Osteoblast (primary cell): ENCODE measurements at regions not wholly inside any gene's neighbourhood (a gene's known extent, or its start where the extent isn't known, plus 50 kb on each side); places are given as distances from the start of the nearest gene placed in this dataset.

Source experiments
- DNase-seq: peaks from one replicate; pipeline ENCODE4 v3.0.0; 2011; ENCODE audit warnings: low spot score, mixed read lengths; ENCODE audit not compliant: insufficient read length; ENCODE audit errors: missing footprints
- H2AFZ ChIP-seq: 2 replicates; pipeline ENCODE4 v1.6.0; 2011; ENCODE audit warnings: mild to moderate bottlenecking, low read length
- H3K27ac ChIP-seq: 2 replicates; pipeline ENCODE4 v1.5.1; 2011; ENCODE audit warnings: mild to moderate bottlenecking, low read depth, low read length, moderate library complexity
- H3K27me3 ChIP-seq: 2 replicates; pipeline ENCODE4 v1.6.0; 2012; ENCODE audit warnings: mild to moderate bottlenecking, control low read depth, inconsistent platforms, low read length, moderate library complexity; ENCODE audit not compliant: insufficient read depth
- H3K36me3 ChIP-seq: 2 replicates; pipeline ENCODE4 v1.5.1; 2011; ENCODE audit warnings: mild to moderate bottlenecking, low read length, control low read depth, moderate library complexity; ENCODE audit not compliant: insufficient read depth
- H3K4me1 ChIP-seq: 2 replicates; pipeline ENCODE4 v1.5.1; 2011; ENCODE audit warnings: mild to moderate bottlenecking, low read length, control low read depth, moderate library complexity; ENCODE audit not compliant: insufficient read depth
- H3K4me2 ChIP-seq: 2 replicates; pipeline ENCODE4 v1.6.0; 2011; ENCODE audit warnings: mild to moderate bottlenecking, low read length; ENCODE audit not compliant: insufficient read depth
- H3K4me3 ChIP-seq: fragments of 200-600 bp; sonication (generic); 3 replicates; pipeline ENCODE4 v1.5.1; 2012; ENCODE audit warnings: mild to moderate bottlenecking, low read length, inconsistent platforms; ENCODE audit not compliant: insufficient read depth
- H3K79me2 ChIP-seq: 2 replicates; pipeline ENCODE4 v1.6.0; 2012; ENCODE audit warnings: mild to moderate bottlenecking, low read length, control low read depth, inconsistent platforms; ENCODE audit not compliant: insufficient read depth
- H3K9me3 ChIP-seq: 2 replicates; pipeline ENCODE4 v1.5.1; 2011; ENCODE audit warnings: low read depth, low read length, control low read depth
- H4K20me1 ChIP-seq: 2 replicates; pipeline ENCODE4 v1.6.0; 2012; ENCODE audit warnings: mild to moderate bottlenecking, low read length, control low read depth; ENCODE audit not compliant: insufficient read depth
- TF ChIP-seq, protein P1 (sequence below): IDR thresholded peaks from 2 replicates; pipeline ENCODE4 v1.5.1; 2011; ENCODE audit warnings: mild to moderate bottlenecking, low read depth, low read length, moderate library complexity; ENCODE audit errors: extremely low read depth

DNA sequence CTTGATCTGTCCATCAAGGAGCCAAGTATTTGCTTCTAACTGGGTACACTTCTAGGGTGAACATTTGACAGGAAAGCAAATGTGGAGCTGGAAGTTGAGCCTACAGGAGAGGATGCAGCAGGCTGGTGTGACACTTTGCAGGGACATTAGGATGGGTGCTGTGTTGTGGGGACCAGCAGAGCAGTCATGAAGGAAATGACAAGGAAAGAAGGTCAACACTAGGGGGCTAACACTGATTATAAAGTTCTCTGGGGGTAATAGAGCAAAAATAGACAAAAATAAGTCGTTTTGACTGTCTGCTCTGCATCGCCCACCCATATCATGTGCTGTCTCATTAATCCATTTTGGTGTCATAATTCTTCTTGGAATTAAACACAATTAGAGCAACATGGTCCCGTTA is 652.4 kb downstream of the STK39 start:
- Histone ChIP-seq H3K9me3 (no peaks in the 10 kb centered on the region), H3K27ac (no peak overlapping the region), H4K20me1 (no peaks in the 10 kb centered on the region), H2AFZ (no peak overlapping the region), H3K36me3 (no peaks in the 10 kb centered on the region), H3K4me2 (no peak overlapping the region), H3K79me2 (no peaks in the 10 kb centered on the region), H3K27me3 (no peaks in the 10 kb centered on the region), H3K4me3 (no peak overlapping the region), H3K4me1 (no peaks in the 10 kb centered on the region)
- TF ChIP-seq, protein P1, sequence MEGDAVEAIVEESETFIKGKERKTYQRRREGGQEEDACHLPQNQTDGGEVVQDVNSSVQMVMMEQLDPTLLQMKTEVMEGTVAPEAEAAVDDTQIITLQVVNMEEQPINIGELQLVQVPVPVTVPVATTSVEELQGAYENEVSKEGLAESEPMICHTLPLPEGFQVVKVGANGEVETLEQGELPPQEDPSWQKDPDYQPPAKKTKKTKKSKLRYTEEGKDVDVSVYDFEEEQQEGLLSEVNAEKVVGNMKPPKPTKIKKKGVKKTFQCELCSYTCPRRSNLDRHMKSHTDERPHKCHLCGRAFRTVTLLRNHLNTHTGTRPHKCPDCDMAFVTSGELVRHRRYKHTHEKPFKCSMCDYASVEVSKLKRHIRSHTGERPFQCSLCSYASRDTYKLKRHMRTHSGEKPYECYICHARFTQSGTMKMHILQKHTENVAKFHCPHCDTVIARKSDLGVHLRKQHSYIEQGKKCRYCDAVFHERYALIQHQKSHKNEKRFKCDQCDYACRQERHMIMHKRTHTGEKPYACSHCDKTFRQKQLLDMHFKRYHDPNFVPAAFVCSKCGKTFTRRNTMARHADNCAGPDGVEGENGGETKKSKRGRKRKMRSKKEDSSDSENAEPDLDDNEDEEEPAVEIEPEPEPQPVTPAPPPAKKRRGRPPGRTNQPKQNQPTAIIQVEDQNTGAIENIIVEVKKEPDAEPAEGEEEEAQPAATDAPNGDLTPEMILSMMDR, result no peak
- no peak for DNase-seq

- TF ChIP-seq, protein P1, result no peak
Observed at GRCh38 chr2:167592441-167592840, 655.0 kb downstream of the STK39 start.

GRCh38 chr2:167582619-167583018 is 664.8 kb downstream of the STK39 start:
- Histone ChIP-seq H3K27ac (no peak overlapping the region), H3K4me2 (no peak overlapping the region), H3K79me2 (no peaks in the 10 kb centered on the region), H2AFZ (no peak overlapping the region), H3K4me3 (no peak overlapping the region), H3K36me3 (no peaks in the 10 kb centered on the region), H3K4me1 (no peaks in the 10 kb centered on the region), H3K27me3 (no peaks in the 10 kb centered on the region), H3K9me3 (no peaks in the 10 kb centered on the region), H4K20me1 (no peaks in the 10 kb centered on the region)
- peak; percentile 30 for DNase-seq
- TF ChIP-seq, protein P1, result no peak

More at GRCh38 chr2:167592441-167592840, 655.0 kb downstream of the STK39 start:
- Histone ChIP-seq H3K9me3 (no peaks in the 10 kb centered on the region), H3K27ac (no peak overlapping the region), H3K36me3 (no peaks in the 10 kb centered on the region), H3K4me3 (no peak overlapping the region), H3K4me1 (no peaks in the 10 kb centered on the region), H4K20me1 (no peaks in the 10 kb centered on the region), H3K79me2 (no peaks in the 10 kb centered on the region), H2AFZ (no peak overlapping the region), H3K4me2 (no peak overlapping the region), H3K27me3 (no peaks in the 10 kb centered on the region)
- no peak for DNase-seq

GRCh38 chr2:167581961-167582574 is 665.3 kb downstream of the STK39 start:
- TF ChIP-seq, protein P1, result no peak
- Histone ChIP-seq H4K20me1 (no peaks in the 10 kb centered on the region), H3K36me3 (no peaks in the 10 kb centered on the region), H2AFZ (no peak overlapping the region), H3K79me2 (no peaks in the 10 kb centered on the region), H3K4me3 (peak overlapping the region; percentile 28), H3K4me1 (no peaks in the 10 kb centered on the region), H3K27ac (no peak overlapping the region), H3K27me3 (no peaks in the 10 kb centered on the region), H3K4me2 (peak overlapping the region; percentile 39), H3K9me3 (no peaks in the 10 kb centered on the region)
- DNase-seq, result no peak
